HepG2 (cell line): ENCODE measurements at regions not wholly inside any gene's neighbourhood (a gene's known extent, or its start where the extent isn't known, plus 50 kb on each side); places are given as distances from the start of the nearest gene placed in this dataset.

Source experiments
- ATAC-seq: fragments of 200-7000 bp; cut with Tn5 transposase; 3 replicates; pipeline ENCODE4 v1.9.1; 2020; ENCODE audit warnings: mild to moderate bottlenecking, moderate library complexity
- BruUV-seq: library from RNA; stranded (reverse); fragments of 400-500 nt; replicated peaks from 2 replicates; lab custom pipeline; 2021; lab: Mats Ljungman, UMichigan
- CTCF ChIA-PET: fragments of 300-600 bp; formaldehyde crosslinking; extraction: SDS; loops from one replicate; lab custom pipeline; 2021; ENCODE audit warnings: low total read pairs, inconsistent platforms, low intra/inter-chr PET ratio; lab: Yijun Ruan, JAX
- POLR2A ChIA-PET: fragments of 350-600 bp; sonication (Branson Sonifier 250); formaldehyde crosslinking; loops from one replicate; lab custom pipeline; 2020; ENCODE audit warnings: antibody characterized with exemption, inconsistent platforms; lab: Yijun Ruan, JAX
- DNase-seq: peaks from one replicate; pipeline ENCODE4 v3.0.0-alpha.2; 2015; ENCODE audit warnings: low spot score
- FAIRE-seq: peaks from 3 replicates; lab custom pipeline; 2011; peaks lifted over from hg19 to GRCh38; lab: Jason Lieb, UNC
- H2AFZ ChIP-seq: one replicate; pipeline ENCODE4 v1.6.1; 2011; ENCODE audit warnings: low read length, inconsistent platforms
- H3K27ac ChIP-seq: fragments of 300-600 bp; 3 replicates; pipeline ENCODE4 v1.8.0; 2011; ENCODE audit warnings: mixed run types, mild to moderate bottlenecking, mixed read lengths, low read length, inconsistent platforms; ENCODE audit not compliant: insufficient read depth; ENCODE audit errors: extremely low read length
- H3K27me3 ChIP-seq, 2 experiments: fragments of 200-600 bp in 1 of 2; 2 replicates in 1 of 2; 3 replicates in 1 of 2; pipeline versions ENCODE4 v1.6.0 to v1.8.0; 2011; ENCODE audit warnings: low read length in 2 of 2, mild to moderate bottlenecking in 2 of 2, moderate library complexity in 2 of 2, inconsistent platforms in 1 of 2; ENCODE audit not compliant: insufficient read depth in 2 of 2, control insufficient read depth in 1 of 2
- H3K36me3 ChIP-seq, 2 experiments: fragments of 200-600 bp in 1 of 2; replicated peaks in 1 of 2; 2 replicates in 1 of 2; 3 replicates in 1 of 2; pipeline versions ENCODE4 v1.5.1 to v1.8.0; 2011; ENCODE audit warnings: low read length in 2 of 2, inconsistent platforms in 1 of 2; ENCODE audit not compliant: insufficient read depth in 2 of 2, control insufficient read depth in 1 of 2
- H3K4me1 ChIP-seq: 2 replicates; pipeline ENCODE4 v1.5.1; 2012; ENCODE audit warnings: low read length, inconsistent platforms; ENCODE audit not compliant: insufficient read depth
- H3K4me2 ChIP-seq: 2 replicates; pipeline ENCODE4 v1.6.0; 2011; ENCODE audit warnings: low read depth, low read length, inconsistent platforms
- H3K4me3 ChIP-seq, 3 experiments: fragments of 200-600 bp in 1 of 3; sonication (generic), shearing (Covaris generic) in 1 of 3; replicated peaks in 1 of 3; 2 replicates each; pipeline ENCODE4 v1.5.1; 2011 to 2016; ENCODE audit warnings: low read length in 3 of 3, inconsistent platforms in 2 of 3, low read depth in 2 of 3, mild to moderate bottlenecking in 2 of 3, control low read depth in 1 of 3, mixed read lengths in 1 of 3; ENCODE audit not compliant: insufficient read depth in 1 of 3
- H3K79me2 ChIP-seq: one replicate; pipeline ENCODE4 v1.6.1; 2011; ENCODE audit warnings: low read length, inconsistent platforms; ENCODE audit not compliant: insufficient read depth
- H3K9ac ChIP-seq: 2 replicates; pipeline ENCODE4 v1.6.0; 2011; ENCODE audit warnings: mild to moderate bottlenecking, low read depth, low read length, inconsistent platforms; ENCODE audit not compliant: insufficient read depth
- H3K9me3 ChIP-seq: 2 replicates; pipeline ENCODE4 v1.5.1; 2012; ENCODE audit warnings: mild to moderate bottlenecking, low read length
- H4K20me1 ChIP-seq: 2 replicates; pipeline ENCODE4 v1.6.0; 2011; ENCODE audit warnings: inconsistent platforms, mild to moderate bottlenecking, low read length, moderate library complexity; ENCODE audit not compliant: insufficient read depth
- ATF1 ChIP-seq: IDR thresholded peaks from 2 replicates; pipeline ENCODE4 v1.6.1; 2016; ENCODE audit warnings: mild to moderate bottlenecking, control low read depth
- MED13 ChIP-seq: sonication (generic); formaldehyde crosslinking; IDR thresholded peaks from 2 replicates; pipeline ENCODE4 v1.5.0; 2020; ENCODE audit warnings: missing genetic modification reagents
- SIN3A ChIP-seq: IDR thresholded peaks from 2 replicates; pipeline ENCODE4 v1.6.1; 2011; ENCODE audit warnings: low read depth, mild to moderate bottlenecking, control low read depth, low read length, borderline replicate concordance
- SNAPC2 ChIP-seq: sonication (generic); formaldehyde crosslinking; IDR thresholded peaks from 2 replicates; pipeline ENCODE4 v1.8.1; 2022; ENCODE audit warnings: mild to moderate bottlenecking, missing genetic modification reagents
- WGBS: methylation state at CpG from one replicate; pipeline ENCODE4 v1.1.6; 2017; ENCODE audit warnings: low lambda C conversion rate; 5-methylcytosine and 5-hydroxymethylcytosine counted together
- in situ Hi-C: cut with HindIII; loops from 2 replicates; pipeline ENCODE4 v1.10.0; 2017; ENCODE audit warnings: low pct_unique_long_range_greater_than_20kb; ENCODE audit not compliant: extremely low pct_ligation_motif_present
- intact Hi-C: fragments of 100-400 bp; cut with micrococcal nuclease; formaldehyde crosslinking; loops from one replicate; pipeline ENCODE4 v1.10.0; 2022; ENCODE audit not compliant: unreplicated experiment
- TF ChIP-seq, protein P1 (sequence below): sonication (generic); formaldehyde crosslinking; IDR thresholded peaks from 2 replicates; pipeline ENCODE4 v1.4.0; 2020; ENCODE audit warnings: missing genetic modification reagents, borderline replicate concordance
- TF ChIP-seq, protein P2 (sequence below): sonication (generic); formaldehyde crosslinking; IDR thresholded peaks from 2 replicates; pipeline ENCODE4 v1.8.0; 2022; ENCODE audit warnings: missing genetic modification reagents, low read depth, mild to moderate bottlenecking, borderline replicate concordance

DNA sequence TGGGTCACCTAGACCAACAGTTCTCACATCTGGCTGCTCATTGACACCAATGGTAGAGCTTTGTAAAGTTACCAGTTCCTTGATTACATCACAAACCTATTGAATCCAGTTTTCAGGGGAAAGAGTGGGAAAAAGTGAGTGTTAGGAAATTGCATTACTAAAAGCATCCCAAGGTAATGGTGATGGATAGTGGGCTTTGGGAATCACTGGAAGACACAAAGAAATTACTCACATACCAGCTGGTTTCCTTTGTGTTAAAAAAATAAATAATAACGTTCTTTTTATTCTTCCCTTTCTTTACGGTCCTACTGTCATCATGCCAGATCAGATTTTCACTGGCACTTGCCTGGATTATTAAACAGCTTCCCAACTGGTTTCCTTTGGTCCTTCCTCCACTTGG is 370.7 kb downstream of the RFPL4B start:
- CTCF ChIA-PET: no interaction called here
- no peak for ATAC-seq
- no peak overlapping the region for H3K4me2 ChIP-seq

DNA sequence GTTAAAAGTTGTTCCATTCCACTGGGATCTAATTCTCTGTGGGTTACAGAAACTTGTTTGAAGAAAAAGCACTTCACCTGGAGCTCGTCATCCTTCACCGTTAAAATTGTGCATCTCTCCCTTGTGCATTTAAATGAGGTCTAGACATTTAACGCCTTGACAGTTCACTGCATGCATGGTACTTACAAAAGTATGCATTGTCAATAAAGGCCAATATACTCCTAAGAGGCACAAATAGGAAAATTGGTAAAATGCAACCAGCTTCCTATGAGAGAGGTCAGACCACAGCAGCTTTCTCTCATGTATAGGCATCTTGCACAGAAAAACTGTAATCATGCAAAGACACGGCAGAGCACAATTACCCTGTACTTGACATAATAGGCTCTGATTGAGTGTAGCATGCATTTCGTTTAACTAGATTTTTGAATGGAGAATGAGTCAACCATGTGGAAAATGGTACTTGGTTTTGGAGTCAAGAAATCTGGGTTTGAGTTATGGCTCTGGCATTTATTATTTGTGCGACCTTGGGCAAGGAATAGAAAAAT is 378.5 kb downstream of the RFPL4B start:
- TF ChIP-seq ATF1 (no peak), MED13 (CRISPR knock-in tag) (no peak), SIN3A (no peak)
- TF ChIP-seq, protein P1, sequence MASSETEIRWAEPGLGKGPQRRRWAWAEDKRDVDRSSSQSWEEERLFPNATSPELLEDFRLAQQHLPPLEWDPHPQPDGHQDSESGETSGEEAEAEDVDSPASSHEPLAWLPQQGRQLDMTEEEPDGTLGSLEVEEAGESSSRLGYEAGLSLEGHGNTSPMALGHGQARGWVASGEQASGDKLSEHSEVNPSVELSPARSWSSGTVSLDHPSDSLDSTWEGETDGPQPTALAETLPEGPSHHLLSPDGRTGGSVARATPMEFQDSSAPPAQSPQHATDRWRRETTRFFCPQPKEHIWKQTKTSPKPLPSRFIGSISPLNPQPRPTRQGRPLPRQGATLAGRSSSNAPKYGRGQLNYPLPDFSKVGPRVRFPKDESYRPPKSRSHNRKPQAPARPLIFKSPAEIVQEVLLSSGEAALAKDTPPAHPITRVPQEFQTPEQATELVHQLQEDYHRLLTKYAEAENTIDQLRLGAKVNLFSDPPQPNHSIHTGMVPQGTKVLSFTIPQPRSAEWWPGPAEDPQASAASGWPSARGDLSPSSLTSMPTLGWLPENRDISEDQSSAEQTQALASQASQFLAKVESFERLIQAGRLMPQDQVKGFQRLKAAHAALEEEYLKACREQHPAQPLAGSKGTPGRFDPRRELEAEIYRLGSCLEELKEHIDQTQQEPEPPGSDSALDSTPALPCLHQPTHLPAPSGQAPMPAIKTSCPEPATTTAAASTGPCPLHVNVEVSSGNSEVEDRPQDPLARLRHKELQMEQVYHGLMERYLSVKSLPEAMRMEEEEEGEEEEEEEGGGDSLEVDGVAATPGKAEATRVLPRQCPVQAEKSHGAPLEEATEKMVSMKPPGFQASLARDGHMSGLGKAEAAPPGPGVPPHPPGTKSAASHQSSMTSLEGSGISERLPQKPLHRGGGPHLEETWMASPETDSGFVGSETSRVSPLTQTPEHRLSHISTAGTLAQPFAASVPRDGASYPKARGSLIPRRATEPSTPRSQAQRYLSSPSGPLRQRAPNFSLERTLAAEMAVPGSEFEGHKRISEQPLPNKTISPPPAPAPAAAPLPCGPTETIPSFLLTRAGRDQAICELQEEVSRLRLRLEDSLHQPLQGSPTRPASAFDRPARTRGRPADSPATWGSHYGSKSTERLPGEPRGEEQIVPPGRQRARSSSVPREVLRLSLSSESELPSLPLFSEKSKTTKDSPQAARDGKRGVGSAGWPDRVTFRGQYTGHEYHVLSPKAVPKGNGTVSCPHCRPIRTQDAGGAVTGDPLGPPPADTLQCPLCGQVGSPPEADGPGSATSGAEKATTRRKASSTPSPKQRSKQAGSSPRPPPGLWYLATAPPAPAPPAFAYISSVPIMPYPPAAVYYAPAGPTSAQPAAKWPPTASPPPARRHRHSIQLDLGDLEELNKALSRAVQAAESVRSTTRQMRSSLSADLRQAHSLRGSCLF (CRISPR knock-in tag): no peak
- ATAC-seq (no peak), DNase-seq (no peak), FAIRE-seq (no peak)
- Histone ChIP-seq H3K27ac (no peak overlapping the region), H3K79me2 (no peaks in the 10 kb centered on the region), H3K9ac (no peak overlapping the region), H3K36me3 (no peaks in the 10 kb centered on the region), H3K4me2 (no peak overlapping the region), H3K4me3 (no peak overlapping the region), H2AFZ (no peak overlapping the region), H4K20me1 (no peaks in the 10 kb centered on the region), H3K27me3 (no peaks in the 10 kb centered on the region), H3K9me3 (no peaks in the 10 kb centered on the region), H3K4me1 (no peaks in the 10 kb centered on the region)
- POLR2A ChIA-PET: no interaction called here
- WGBS: 19% methylated on average over 6 of the region's 6 CpGs
- in situ Hi-C loops: no loop called here
- intact Hi-C loops: no loop called here
- CTCF ChIA-PET: no interaction called here
- BruUV-seq: no TSS peak

More for the DNA sequence above, 370.7 kb downstream of the RFPL4B start:
- Histone ChIP-seq H3K36me3 (no peaks in the 10 kb centered on the region), H3K27me3 (no peaks in the 10 kb centered on the region), H3K4me3 (no peak overlapping the region), H3K79me2 (no peaks in the 10 kb centered on the region), H2AFZ (no peak overlapping the region)
- DNase-seq (no peak), FAIRE-seq (no peak)
- in situ Hi-C loops: no loop called here
- BruUV-seq: no TSS peak
- POLR2A ChIA-PET: no interaction called here
- TF ChIP-seq, protein P2, sequence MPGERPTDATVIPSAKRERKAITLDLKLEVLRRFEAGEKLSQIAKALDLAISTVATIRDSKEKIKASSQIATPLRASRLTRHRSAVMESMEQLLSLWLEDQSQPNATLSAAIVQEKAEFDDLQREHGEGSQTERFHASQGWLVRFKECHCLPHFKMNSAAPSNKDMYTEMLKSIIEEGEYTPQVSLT: no peak
- no peak for TF ChIP-seq SNAPC2 (CRISPR knock-in tag)
- TF ChIP-seq, all 625 proteins: peak for 0
- no peak overlapping the region for H3K27ac ChIP-seq
- no peaks in the 10 kb centered on the region for H3K4me1 ChIP-seq
- no peaks in the 10 kb centered on the region for H4K20me1 ChIP-seq
- no peak overlapping the region for H3K9ac ChIP-seq
- WGBS: 26% methylated on average over 2 of the region's 2 CpGs
- intact Hi-C loops: no loop called here
- no peaks in the 10 kb centered on the region for H3K9me3 ChIP-seq
